A673 (cell line): ENCODE measurements at regions not wholly inside any gene's neighbourhood (a gene's known extent, or its start where the extent isn't known, plus 50 kb on each side); places are given as distances from the start of the nearest gene placed in this dataset.

Experiments
- BruUV-seq: library from RNA; stranded (reverse); fragments of 400-500 nt; replicated peaks from 2 replicates; lab custom pipeline; 2021; lab: Mats Ljungman, UMichigan
- CTCF ChIA-PET: fragments of 300-600 bp; sonication (Branson Sonifier 250); formaldehyde crosslinking; loops from one replicate; lab custom pipeline; 2022; ENCODE audit warnings: antibody characterized with exemption; lab: Charles Lee
- POLR2A ChIA-PET: fragments of 300-600 bp; sonication (Branson Sonifier 250); formaldehyde crosslinking; loops from one replicate; lab custom pipeline; 2022; ENCODE audit warnings: antibody characterized with exemption; ENCODE audit not compliant: low non-redundant PET; lab: Charles Lee
- DNase-seq: peaks from one replicate; pipeline ENCODE4 v3.0.0-alpha.2; 2015; ENCODE audit warnings: low spot score
- H3K27ac ChIP-seq: fragments of 200-600 bp; sonication (generic); 2 replicates; pipeline ENCODE4 v1.5.1; 2016; ENCODE audit warnings: mixed run types, low read depth, mild to moderate bottlenecking, mixed read lengths, antibody characterized with exemption, low read length; ENCODE audit not compliant: poor library complexity, severe bottlenecking
- H3K27me3 ChIP-seq: fragments of 200-600 bp; sonication (generic); replicated peaks from 2 replicates; pipeline ENCODE4 v1.6.1; 2017; ENCODE audit warnings: mixed run types, low read depth, mild to moderate bottlenecking, mixed read lengths, antibody characterized with exemption, low read length; ENCODE audit not compliant: insufficient read depth, poor library complexity
- H3K36me3 ChIP-seq: fragments of 200-600 bp; sonication (generic); 2 replicates; pipeline ENCODE4 v1.6.1; 2016; ENCODE audit warnings: mixed run types, mild to moderate bottlenecking, mixed read lengths, antibody characterized with exemption, low read length; ENCODE audit not compliant: insufficient read depth, poor library complexity, severe bottlenecking
- H3K4me1 ChIP-seq: fragments of 200-600 bp; sonication (generic); 2 replicates; pipeline ENCODE4 v1.6.1; 2017; ENCODE audit warnings: mixed run types, mild to moderate bottlenecking, mixed read lengths, antibody characterized with exemption, low read length; ENCODE audit not compliant: insufficient read depth, poor library complexity, severe bottlenecking
- H3K4me3 ChIP-seq: fragments of 200-600 bp; sonication (generic); 2 replicates; pipeline ENCODE4 v1.5.1; 2016; ENCODE audit warnings: low read depth, mixed run types, mild to moderate bottlenecking, mixed read lengths, low read length; ENCODE audit not compliant: poor library complexity, severe bottlenecking
- H3K9me3 ChIP-seq: fragments of 200-600 bp; sonication (generic); 2 replicates; pipeline ENCODE4 v1.6.1; 2016; ENCODE audit warnings: mixed run types, low read depth, mild to moderate bottlenecking, mixed read lengths, antibody characterized with exemption, low read length; ENCODE audit not compliant: poor library complexity, severe bottlenecking
- CTCF ChIP-seq: fragments of 300-800, 200-600 bp; sonication (generic); conservative IDR thresholded peaks from 2 replicates; pipeline ENCODE4 v1.5.1; 2017; ENCODE audit warnings: low read depth, mild to moderate bottlenecking, antibody characterized with exemption, low read length, moderate library complexity, mixed read lengths
- EZH2 ChIP-seq: fragments of 200-600 bp; sonication (generic); IDR thresholded peaks from 2 replicates; pipeline ENCODE4 v1.6.1; 2017; ENCODE audit warnings: borderline replicate concordance, low read depth, mild to moderate bottlenecking, mixed read lengths, antibody characterized with exemption, low read length; ENCODE audit not compliant: poor library complexity, severe bottlenecking
- intact Hi-C: fragments of 100-400 bp; cut with micrococcal nuclease; formaldehyde crosslinking; loops from one replicate; pipeline ENCODE4 v1.10.0; 2022; ENCODE audit not compliant: unreplicated experiment

GRCh38 chr2:158042666-158043065 lies 59.0 kb upstream of the UPP2 start:
- H3K36me3 ChIP-seq = no peaks in the 10 kb centered on the region
- ChIA-PET CTCF (interaction anchor here (1.0 to 1.7 kb wide), 2 partner anchors 8 to 18 kb away, joined by 4 to 5 read pairs; no protein-coding TSS in a partner anchor), POLR2A (interaction anchor here (0.6 kb wide), 1 partner anchor 697 kb away, joined by 14 read pairs; no protein-coding TSS in a partner anchor)
- BruUV-seq = no TSS peak
- 0 out of 2 replicates have a peak, but pooled peaks have one; percentile 11 for TF ChIP-seq CTCF
- no peak for TF ChIP-seq EZH2
- DNase-seq = peak; percentile 94
- peak overlapping the region; percentile 85 for H3K27ac ChIP-seq
- no peak overlapping the region for H3K4me3 ChIP-seq
- H3K9me3 ChIP-seq = no peaks in the 10 kb centered on the region
- peaks cover 84% of the 10 kb centered on the region for H3K4me1 ChIP-seq
- intact Hi-C loops = loop anchor here (5.0 kb wide), 1 partner anchor 415 kb away; the partner anchor contains the start of genes CCDC148 and PKP4
- no peaks in the 10 kb centered on the region for H3K27me3 ChIP-seq

GRCh38 chr2:158042245-158042644 lies 59.4 kb upstream of the UPP2 start:
- Histone ChIP-seq H3K4me3 (no peak overlapping the region), H3K27me3 (no peaks in the 10 kb centered on the region), H3K36me3 (no peaks in the 10 kb centered on the region), H3K27ac (peak overlapping the region; percentile 85), H3K9me3 (no peaks in the 10 kb centered on the region), H3K4me1 (peaks cover 81% of the 10 kb centered on the region)
- POLR2A ChIA-PET = interaction anchor here (0.6 kb wide), 1 partner anchor 698 kb away, joined by 14 read pairs; no protein-coding TSS in a partner anchor
- CTCF ChIA-PET = interaction anchor here (1.0 to 1.7 kb wide), 2 partner anchors 8 to 18 kb away, joined by 4 to 5 read pairs; no protein-coding TSS in a partner anchor
- no TSS peak for BruUV-seq
- peak; percentile 90 for DNase-seq
- no peak for TF ChIP-seq CTCF
- no peak for TF ChIP-seq EZH2
- intact Hi-C loops = loop anchor here (5.0 kb wide), 1 partner anchor 415 kb away; the partner anchor contains the start of genes CCDC148 and PKP4

- intact Hi-C loops = loop anchor here (5.0 kb wide), 1 partner anchor 416 kb away; the partner anchor contains the start of genes CCDC148 and PKP4
- no TSS peak for BruUV-seq
- Histone ChIP-seq H3K4me1 (peaks cover 76% of the 10 kb centered on the region), H3K9me3 (no peaks in the 10 kb centered on the region), H3K36me3 (no peaks in the 10 kb centered on the region), H3K27ac (peak overlapping the region; percentile 85), H3K27me3 (no peaks in the 10 kb centered on the region), H3K4me3 (no peak overlapping the region)
- TF ChIP-seq EZH2 (no peak), CTCF (no peak)
- CTCF ChIA-PET = no interaction called here
- DNase-seq = peak; percentile 40
- POLR2A ChIA-PET = no interaction called here
Observed at GRCh38 chr2:158041400-158041799, 60.3 kb upstream of the UPP2 start.
